ENCODE measurements at regions not wholly inside any gene's neighbourhood (a gene's known extent, or its start where the extent isn't known, plus 50 kb on each side); places are given as distances from the start of the nearest gene placed in this dataset.

- DNase-seq (ENCODE audit: insufficient read length, low spot score) = no peak
- TF ChIP-seq POLR2A (IDR thresholded peaks at IDR 0.05; ENCODE audit: low read depth, low read length) (no peak), POLR2AphosphoS5 (IDR thresholded peaks at IDR 0.05; ENCODE audit: low read depth, low read length) (no peak), PAX5 (IDR thresholded peaks at IDR 0.05; ENCODE audit: insufficient read depth, low read length, severe bottlenecking) (no peak), POU2F2 (IDR thresholded peaks at IDR 0.05; ENCODE audit: low read depth, low read length) (no peak), TAF1 (IDR thresholded peaks at IDR 0.05; ENCODE audit: low read depth, low read length) (no peak), SPI1 (IDR thresholded peaks at IDR 0.05; ENCODE audit: low read depth, low read length) (no peak)
- FAIRE-seq = no peak
Observed at GRCh38 chrX:10926891-10927290, 184.2 kb upstream of the HCCS start.

- DNase-seq (ENCODE audit: insufficient read length, low spot score) (no peak), FAIRE-seq (no peak)
- TF ChIP-seq POU2F2 (IDR thresholded peaks at IDR 0.05; ENCODE audit: low read depth, low read length) (no peak), TAF1 (IDR thresholded peaks at IDR 0.05; ENCODE audit: low read depth, low read length) (no peak), SPI1 (IDR thresholded peaks at IDR 0.05; ENCODE audit: low read depth, low read length) (no peak), POLR2A (IDR thresholded peaks at IDR 0.05; ENCODE audit: low read depth, low read length) (no peak), POLR2AphosphoS5 (IDR thresholded peaks at IDR 0.05; ENCODE audit: low read depth, low read length) (no peak), PAX5 (IDR thresholded peaks at IDR 0.05; ENCODE audit: insufficient read depth, low read length, severe bottlenecking) (no peak)
Observed at GRCh38 chrX:10929747-10930146, 181.4 kb upstream of the HCCS start.

- FAIRE-seq (no peak), DNase-seq (ENCODE audit: insufficient read length, low spot score) (no peak)
- TF ChIP-seq POLR2AphosphoS5 (IDR thresholded peaks at IDR 0.05; ENCODE audit: low read depth, low read length) (no peak), PAX5 (IDR thresholded peaks at IDR 0.05; ENCODE audit: insufficient read depth, low read length, severe bottlenecking) (no peak), TAF1 (IDR thresholded peaks at IDR 0.05; ENCODE audit: low read depth, low read length) (no peak), SPI1 (IDR thresholded peaks at IDR 0.05; ENCODE audit: low read depth, low read length) (no peak), POU2F2 (IDR thresholded peaks at IDR 0.05; ENCODE audit: low read depth, low read length) (no peak), POLR2A (IDR thresholded peaks at IDR 0.05; ENCODE audit: low read depth, low read length) (no peak)
Observed at GRCh38 chrX:10930151-10930550, 181.0 kb upstream of the HCCS start.

GRCh38 chrX:10931976-10932375 is 179.2 kb upstream of the HCCS start:
- FAIRE-seq (no peak), DNase-seq (ENCODE audit: insufficient read length, low spot score) (no peak)
- TF ChIP-seq POU2F2 (IDR thresholded peaks at IDR 0.05; ENCODE audit: low read depth, low read length) = no peak
- no peak for TF ChIP-seq POLR2A (IDR thresholded peaks at IDR 0.05; ENCODE audit: low read depth, low read length)
- TF ChIP-seq SPI1 (IDR thresholded peaks at IDR 0.05; ENCODE audit: low read depth, low read length) = no peak

- FAIRE-seq (no peak), DNase-seq (ENCODE audit: insufficient read length, low spot score) (no peak)
- TF ChIP-seq PAX5 (IDR thresholded peaks at IDR 0.05; ENCODE audit: insufficient read depth, low read length, severe bottlenecking) (no peak), POLR2A (IDR thresholded peaks at IDR 0.05; ENCODE audit: low read depth, low read length) (no peak), POLR2AphosphoS5 (IDR thresholded peaks at IDR 0.05; ENCODE audit: low read depth, low read length) (no peak)
Observed at GRCh38 chrX:10932842-10933440, 178.2 kb upstream of the HCCS start.

GRCh38 chrX:10935501-10935900 is 175.6 kb upstream of the HCCS start:
- FAIRE-seq = no peak
- DNase-seq (ENCODE audit: insufficient read length, low spot score) = no peak

GRCh38 chrX:10936976-10937375 is 174.2 kb upstream of the HCCS start:
- DNase-seq (ENCODE audit: insufficient read length, low spot score) = no peak
- no peak for FAIRE-seq
- TF ChIP-seq POU2F2 (IDR thresholded peaks at IDR 0.05; ENCODE audit: low read depth, low read length) (no peak), PAX5 (IDR thresholded peaks at IDR 0.05; ENCODE audit: insufficient read depth, low read length, severe bottlenecking) (no peak), POLR2AphosphoS5 (IDR thresholded peaks at IDR 0.05; ENCODE audit: low read depth, low read length) (no peak), SPI1 (IDR thresholded peaks at IDR 0.05; ENCODE audit: low read depth, low read length) (no peak), TAF1 (IDR thresholded peaks at IDR 0.05; ENCODE audit: low read depth, low read length) (no peak), POLR2A (IDR thresholded peaks at IDR 0.05; ENCODE audit: low read depth, low read length) (no peak)

More at GRCh38 chrX:10935501-10935900, 175.6 kb upstream of the HCCS start:
- TF ChIP-seq SPI1 (IDR thresholded peaks at IDR 0.05; ENCODE audit: low read depth, low read length) = no peak
- no peak for TF ChIP-seq POLR2AphosphoS5 (IDR thresholded peaks at IDR 0.05; ENCODE audit: low read depth, low read length)
- TF ChIP-seq POLR2A (IDR thresholded peaks at IDR 0.05; ENCODE audit: low read depth, low read length) = no peak
- no peak for TF ChIP-seq POU2F2 (IDR thresholded peaks at IDR 0.05; ENCODE audit: low read depth, low read length)
- no peak for TF ChIP-seq TAF1 (IDR thresholded peaks at IDR 0.05; ENCODE audit: low read depth, low read length)

- TF ChIP-seq POU2F2 (IDR thresholded peaks at IDR 0.05; ENCODE audit: low read depth, low read length) = no peak
- no peak for TF ChIP-seq POLR2AphosphoS5 (IDR thresholded peaks at IDR 0.05; ENCODE audit: low read depth, low read length)
- no peak for TF ChIP-seq POLR2A (IDR thresholded peaks at IDR 0.05; ENCODE audit: low read depth, low read length)
- no peak for TF ChIP-seq SPI1 (IDR thresholded peaks at IDR 0.05; ENCODE audit: low read depth, low read length)
- TF ChIP-seq PAX5 (IDR thresholded peaks at IDR 0.05; ENCODE audit: insufficient read depth, low read length, severe bottlenecking) = no peak
- no peak for TF ChIP-seq TAF1 (IDR thresholded peaks at IDR 0.05; ENCODE audit: low read depth, low read length)
- FAIRE-seq (no peak), DNase-seq (ENCODE audit: insufficient read length, low spot score) (no peak)
Observed at GRCh38 chrX:10938365-10938923, 172.7 kb upstream of the HCCS start.

- TF ChIP-seq POLR2AphosphoS5 (IDR thresholded peaks at IDR 0.05; ENCODE audit: low read depth, low read length) (no peak), PAX5 (IDR thresholded peaks at IDR 0.05; ENCODE audit: insufficient read depth, low read length, severe bottlenecking) (no peak), SPI1 (IDR thresholded peaks at IDR 0.05; ENCODE audit: low read depth, low read length) (no peak), POU2F2 (IDR thresholded peaks at IDR 0.05; ENCODE audit: low read depth, low read length) (no peak), POLR2A (IDR thresholded peaks at IDR 0.05; ENCODE audit: low read depth, low read length) (no peak), TAF1 (IDR thresholded peaks at IDR 0.05; ENCODE audit: low read depth, low read length) (no peak)
- FAIRE-seq = no peak
Observed at GRCh38 chrX:10939424-10939823, 171.7 kb upstream of the HCCS start.

More at GRCh38 chrX:10939424-10939823, 171.7 kb upstream of the HCCS start:
- no peak for DNase-seq (ENCODE audit: insufficient read length, low spot score)
